NCI-H1105 treated with DMSO at 0.1 percent for 48 hours (cell line): ENCODE measurements at regions not wholly inside any gene's neighbourhood (a gene's known extent, or its start where the extent isn't known, plus 50 kb on each side); places are given as distances from the start of the nearest gene placed in this dataset.
"Not testable (repeated sequence)": the region's sequence is repeated elsewhere in the genome, so short reads cannot be mapped to it uniquely, and the experiment has no call there.

Experiments used
- DNase-seq: peaks from one replicate; lab custom pipeline; 2025; lab: John Stamatoyannopoulos, UW

- DNase-seq, result no peak
Observed at GRCh38 chr15:62643572-62643971, 399.0 kb upstream of the TPM1 start.

DNA sequence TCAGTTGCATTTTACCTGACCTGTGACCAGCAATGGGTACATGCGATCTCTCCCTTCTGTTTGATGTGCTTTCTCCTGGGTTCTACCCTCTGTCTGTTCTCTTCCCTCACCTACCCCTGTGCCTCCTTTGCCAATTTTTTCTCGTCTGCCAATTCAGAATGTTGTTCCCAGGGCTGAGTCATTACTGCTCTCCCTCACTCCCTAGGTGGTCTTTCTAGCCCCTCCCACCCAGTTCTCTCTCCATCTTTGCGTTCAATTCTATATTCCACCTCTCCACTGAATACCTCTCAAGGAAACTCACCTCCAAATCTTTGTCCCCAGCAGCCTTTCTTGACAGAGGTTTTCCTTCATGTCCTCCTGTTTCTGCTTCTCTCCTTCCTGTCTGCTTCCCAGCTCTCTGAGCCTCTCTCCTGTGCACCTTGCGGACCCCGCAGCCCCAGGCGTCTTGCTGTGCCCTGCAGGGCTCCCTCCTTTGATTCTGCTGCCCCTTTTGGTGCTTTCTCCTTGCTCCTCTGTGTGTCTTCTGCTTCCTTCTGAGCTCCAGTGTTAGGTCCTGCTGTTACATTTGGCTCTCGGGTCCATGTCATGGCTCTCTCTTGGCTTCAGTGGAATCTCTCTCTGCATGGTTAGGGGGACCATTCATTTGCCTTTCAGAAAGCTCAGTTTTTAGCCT lies 398.2 kb upstream of the TPM1 start:
- no peak for DNase-seq

- DNase-seq, result no peak
Observed at GRCh38 chr15:62644889-62645742, 397.4 kb upstream of the TPM1 start.

- no peak for DNase-seq
Observed at GRCh38 chr15:62647202-62647842, 395.2 kb upstream of the TPM1 start.

DNA sequence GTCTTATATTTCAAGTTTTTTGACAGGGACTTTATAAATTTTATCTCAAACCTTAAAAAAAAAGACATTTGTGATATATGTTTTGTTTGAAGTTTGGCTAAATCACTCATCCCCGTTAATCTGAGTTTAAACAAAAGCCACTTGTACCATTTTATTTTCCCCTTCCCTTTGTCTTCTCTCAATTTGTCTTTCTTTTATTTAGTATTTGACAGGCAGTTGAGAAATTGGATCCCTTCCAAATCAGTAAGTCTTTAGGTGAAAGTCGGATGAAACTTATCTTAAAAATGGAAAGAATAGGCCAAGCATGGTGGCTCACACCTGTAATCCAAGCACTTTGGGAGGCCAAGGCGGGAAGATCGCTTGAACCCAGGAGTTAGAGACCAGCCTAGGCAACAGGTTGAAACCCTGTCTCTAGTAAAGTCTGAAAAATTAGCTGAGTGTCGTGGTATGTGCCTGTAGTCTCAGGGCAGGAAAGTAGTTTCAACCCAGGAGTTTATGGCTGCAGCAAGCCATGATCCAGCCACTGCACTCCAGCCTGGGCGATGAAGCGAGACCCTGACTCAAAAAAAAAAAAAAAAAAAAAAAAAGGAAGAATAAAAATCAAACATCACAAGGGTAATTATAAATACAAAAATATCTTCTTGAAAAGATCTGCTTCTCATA lies 394.6 kb upstream of the TPM1 start:
- no peak for DNase-seq

- no peak for DNase-seq
Observed at GRCh38 chr15:62648954-62649353, 393.6 kb upstream of the TPM1 start.

GRCh38 chr15:62649793-62650420 lies 392.6 kb upstream of the TPM1 start:
- DNase-seq, result no peak

GRCh38 chr15:62653122-62653521 lies 389.4 kb upstream of the TPM1 start:
- no peak for DNase-seq

GRCh38 chr15:62656071-62656470 lies 386.5 kb upstream of the TPM1 start:
- DNase-seq, result no peak

DNA sequence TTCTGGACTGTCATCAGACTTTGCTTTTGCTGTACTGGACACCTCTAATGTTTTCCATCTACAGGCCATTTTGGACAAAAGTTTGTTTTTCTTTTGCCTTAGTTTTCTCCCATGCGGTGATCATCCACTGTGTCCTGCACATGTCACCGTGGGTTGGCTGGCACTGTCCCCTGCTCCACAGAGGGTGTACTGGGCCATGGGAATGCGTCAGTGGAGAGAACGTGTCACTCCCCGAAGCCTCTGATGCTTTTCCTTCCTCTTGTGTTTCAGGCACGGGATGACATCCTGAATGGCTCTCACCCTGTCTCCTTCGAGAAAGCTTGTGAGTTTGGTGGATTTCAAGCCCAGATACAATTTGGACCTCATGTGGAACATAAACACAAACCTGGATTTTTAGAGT lies 385.0 kb upstream of the TPM1 start:
- DNase-seq, result not testable (repeated sequence)

GRCh38 chr15:62658498-62658897 lies 384.0 kb upstream of the TPM1 start:
- no peak for DNase-seq

DNA sequence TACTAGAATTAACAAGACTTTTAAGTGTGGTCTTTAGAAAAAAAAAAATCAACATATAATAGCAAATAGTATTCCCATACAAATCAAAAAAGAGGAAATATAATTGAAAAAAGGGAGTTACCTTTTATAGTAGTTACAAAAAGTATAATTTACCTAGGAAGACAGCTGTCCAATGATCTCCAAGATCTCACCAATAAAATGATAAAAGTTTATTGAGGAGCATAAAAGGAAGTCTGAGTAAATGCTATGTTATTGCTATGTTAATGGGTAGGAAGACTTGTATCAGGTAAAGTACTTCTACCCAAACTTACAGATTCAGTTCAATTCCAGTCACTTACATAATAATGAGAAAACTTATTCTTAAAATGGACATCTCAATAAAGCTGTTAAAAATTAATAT lies 379.0 kb upstream of the TPM1 start:
- no peak for DNase-seq

- no peak for DNase-seq
Observed at GRCh38 chr15:62665449-62665848, 377.1 kb upstream of the TPM1 start.

GRCh38 chr15:62666046-62666445 lies 376.5 kb upstream of the TPM1 start:
- DNase-seq, result no peak

- DNase-seq, result no peak
Observed at GRCh38 chr15:62672268-62672667, 370.3 kb upstream of the TPM1 start.

DNA sequence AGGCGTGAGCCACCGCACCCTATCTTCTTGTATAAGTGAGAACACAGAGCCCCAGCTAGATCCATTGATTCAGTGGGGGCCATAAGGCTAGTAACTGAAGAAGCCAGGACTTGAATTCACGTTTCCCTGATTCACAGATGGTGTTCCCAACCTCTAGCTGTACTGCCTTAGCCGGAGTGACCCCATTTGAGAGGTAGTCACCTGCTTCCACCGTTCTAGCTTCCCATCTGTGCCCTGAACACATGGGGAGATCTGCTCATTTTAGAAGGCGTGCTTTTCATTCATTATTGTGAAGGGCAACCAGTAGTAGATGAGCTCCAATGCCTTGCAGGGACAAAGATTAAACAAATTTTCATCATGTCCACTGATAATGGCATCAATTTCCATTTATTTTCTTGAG lies 365.7 kb upstream of the TPM1 start:
- DNase-seq, result no peak

DNA sequence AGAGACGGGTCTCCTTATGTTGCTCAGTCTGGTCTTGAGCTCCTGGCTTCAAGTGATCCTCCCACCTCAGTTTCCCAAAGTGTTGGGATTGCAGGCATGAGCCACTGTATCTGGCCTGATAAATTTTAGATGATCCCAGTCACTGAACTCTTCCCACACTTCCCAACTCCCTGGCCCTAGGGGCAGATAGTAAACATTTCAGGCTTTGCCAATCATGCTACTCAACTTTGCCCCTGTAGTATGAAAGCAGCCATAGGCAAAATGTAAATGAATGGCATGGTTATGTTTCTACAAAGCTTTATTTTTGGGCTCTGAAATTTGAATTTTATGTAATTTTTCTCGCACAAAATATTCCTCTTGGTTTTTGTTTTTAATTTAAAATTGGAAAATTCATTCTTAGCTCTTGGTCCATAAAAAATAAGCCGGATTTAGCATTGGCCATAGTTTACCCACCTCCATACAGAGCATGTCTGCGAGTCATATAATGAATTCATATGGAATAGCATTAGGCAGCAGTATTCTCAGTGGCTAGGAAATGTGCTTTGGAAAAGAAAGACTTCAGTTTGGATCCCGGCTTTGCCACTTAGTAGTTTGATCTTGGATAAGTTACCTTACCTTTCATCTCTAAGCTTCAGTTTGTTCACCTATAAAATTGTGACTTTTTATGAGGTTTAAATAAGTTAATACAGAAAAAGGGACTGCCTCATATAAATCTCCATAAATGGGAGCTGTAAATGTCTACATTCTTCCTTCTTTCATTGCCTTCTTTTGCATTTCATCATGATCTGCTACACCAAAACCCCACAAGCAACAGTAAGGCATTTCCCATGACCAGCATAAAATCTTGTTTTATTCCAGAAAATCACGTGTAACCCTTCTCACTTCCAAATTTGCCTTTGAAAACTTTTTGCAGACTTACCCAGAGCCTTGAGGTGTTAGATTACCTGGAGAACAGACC lies 360.3 kb upstream of the TPM1 start:
- no peak for DNase-seq

DNA sequence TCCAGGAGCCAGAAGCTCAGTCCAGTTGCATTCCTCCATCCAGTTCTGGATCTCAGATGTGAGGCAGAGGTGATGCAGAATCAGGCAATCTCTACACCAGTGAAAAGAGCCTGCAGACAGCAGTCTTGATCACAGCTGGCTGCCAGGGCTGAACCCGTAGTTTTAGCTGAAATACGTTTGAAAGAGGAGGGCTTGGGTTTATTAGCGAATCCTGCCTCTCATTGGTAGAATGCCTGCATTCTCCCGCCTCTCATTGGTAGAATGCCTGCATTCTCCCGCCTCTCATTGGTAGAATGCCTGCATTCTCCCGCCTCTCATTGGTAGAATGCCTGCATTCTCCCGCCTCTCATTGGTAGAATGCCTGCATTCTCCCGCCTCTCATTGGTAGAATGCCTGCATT lies 359.4 kb upstream of the TPM1 start:
- DNase-seq, result not testable (repeated sequence)

DNA sequence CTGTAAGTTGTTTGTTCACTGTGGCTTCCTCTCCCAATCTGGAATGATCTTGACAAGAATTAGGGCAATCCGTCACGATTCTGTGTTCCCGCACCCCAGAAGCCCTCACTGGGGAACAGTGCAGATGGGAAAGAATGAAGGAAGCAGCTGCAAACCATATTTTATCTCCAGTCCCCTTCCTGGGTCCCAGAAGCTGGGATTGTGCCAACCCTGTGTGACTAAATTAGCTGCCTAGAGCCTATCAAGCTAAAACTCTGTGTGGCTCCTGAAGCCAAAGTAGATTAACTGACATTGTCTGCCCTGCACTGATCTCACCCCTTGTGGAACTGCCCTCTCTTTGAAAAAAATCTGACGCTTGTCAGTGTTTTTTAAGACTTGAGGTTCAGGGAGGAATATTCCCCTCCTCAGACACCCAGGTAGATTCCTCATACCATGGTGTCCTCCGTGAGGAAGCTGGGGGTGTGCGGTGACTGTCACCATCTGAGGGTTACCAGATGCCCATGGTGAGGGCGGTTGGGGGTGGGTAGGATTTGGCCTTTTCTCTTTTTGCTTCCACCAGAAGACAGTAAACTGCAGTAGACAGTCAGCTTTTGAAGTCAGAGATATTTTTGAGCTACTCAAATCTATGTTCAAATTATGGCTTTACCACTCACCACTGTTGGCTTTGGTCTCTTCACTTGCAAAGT lies 358.3 kb upstream of the TPM1 start:
- DNase-seq, result no peak

DNA sequence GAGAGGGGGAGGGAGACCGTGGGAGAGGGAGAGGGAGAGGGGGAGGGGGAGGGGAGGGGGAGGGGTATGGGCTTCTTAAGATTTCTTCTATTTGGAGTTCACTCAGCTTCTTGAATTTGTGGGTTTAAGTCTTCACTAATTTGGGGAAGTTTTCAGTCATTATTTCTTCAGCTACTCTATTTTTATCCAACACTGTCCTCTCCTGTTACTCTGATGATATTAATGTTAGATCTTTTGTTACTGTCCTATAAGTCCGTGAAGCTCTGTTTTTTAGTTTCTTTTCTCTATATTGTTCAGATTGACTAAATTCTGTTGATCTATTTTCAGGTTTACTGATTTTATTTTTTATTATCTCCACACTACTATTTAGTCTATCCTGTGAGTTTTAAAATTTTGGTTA lies 351.5 kb upstream of the TPM1 start:
- DNase-seq, result no peak
